HL-60 (cell line): ENCODE measurements at regions not wholly inside any gene's neighbourhood (a gene's known extent, or its start where the extent isn't known, plus 50 kb on each side); places are given as distances from the start of the nearest gene placed in this dataset.

Experiments used
- GABPA ChIP-seq: IDR thresholded peaks from 2 replicates; pipeline ENCODE4 v1.6.1; 2012; ENCODE audit warnings: low read depth
- POLR2AphosphoS5 ChIP-seq: IDR thresholded peaks from 2 replicates; pipeline ENCODE4 v1.6.1; 2012; ENCODE audit warnings: low read depth
- SPI1 ChIP-seq: IDR thresholded peaks from 2 replicates; pipeline ENCODE4 v1.6.1; 2012; ENCODE audit warnings: low read depth, mild to moderate bottlenecking, borderline replicate concordance
- TF ChIP-seq, protein P1 (sequence below): IDR thresholded peaks from 2 replicates; pipeline ENCODE4 v1.6.1; 2012; ENCODE audit warnings: low read depth; ENCODE audit not compliant: insufficient replicate concordance
- TF ChIP-seq, protein P2 (sequence below): IDR thresholded peaks from one replicate; pipeline ENCODE4 v1.5.1; 2011; ENCODE audit warnings: low read length, control low read depth, inconsistent platforms; ENCODE audit not compliant: insufficient read depth

DNA sequence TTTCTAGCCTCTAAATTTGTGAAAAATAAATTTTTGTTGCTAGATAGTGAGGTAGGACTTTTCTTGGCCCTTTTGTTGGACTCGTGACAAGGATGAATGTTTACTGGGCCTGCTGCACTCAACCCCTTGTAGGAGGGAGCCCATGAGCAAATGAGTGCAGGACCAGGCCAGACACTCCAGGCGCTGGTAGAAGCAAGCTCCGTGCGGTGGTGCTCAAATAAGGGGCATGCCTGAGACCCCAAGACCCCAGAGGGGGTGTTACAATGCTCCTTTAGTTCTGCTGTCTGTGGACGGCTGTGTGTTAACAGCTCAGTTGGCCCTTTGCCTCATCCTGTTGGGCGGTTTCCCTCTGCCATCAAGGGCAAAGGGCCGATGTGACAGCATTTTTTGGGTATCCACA is 1195.3 kb upstream of the PHF14 start:
- TF ChIP-seq, protein P1, sequence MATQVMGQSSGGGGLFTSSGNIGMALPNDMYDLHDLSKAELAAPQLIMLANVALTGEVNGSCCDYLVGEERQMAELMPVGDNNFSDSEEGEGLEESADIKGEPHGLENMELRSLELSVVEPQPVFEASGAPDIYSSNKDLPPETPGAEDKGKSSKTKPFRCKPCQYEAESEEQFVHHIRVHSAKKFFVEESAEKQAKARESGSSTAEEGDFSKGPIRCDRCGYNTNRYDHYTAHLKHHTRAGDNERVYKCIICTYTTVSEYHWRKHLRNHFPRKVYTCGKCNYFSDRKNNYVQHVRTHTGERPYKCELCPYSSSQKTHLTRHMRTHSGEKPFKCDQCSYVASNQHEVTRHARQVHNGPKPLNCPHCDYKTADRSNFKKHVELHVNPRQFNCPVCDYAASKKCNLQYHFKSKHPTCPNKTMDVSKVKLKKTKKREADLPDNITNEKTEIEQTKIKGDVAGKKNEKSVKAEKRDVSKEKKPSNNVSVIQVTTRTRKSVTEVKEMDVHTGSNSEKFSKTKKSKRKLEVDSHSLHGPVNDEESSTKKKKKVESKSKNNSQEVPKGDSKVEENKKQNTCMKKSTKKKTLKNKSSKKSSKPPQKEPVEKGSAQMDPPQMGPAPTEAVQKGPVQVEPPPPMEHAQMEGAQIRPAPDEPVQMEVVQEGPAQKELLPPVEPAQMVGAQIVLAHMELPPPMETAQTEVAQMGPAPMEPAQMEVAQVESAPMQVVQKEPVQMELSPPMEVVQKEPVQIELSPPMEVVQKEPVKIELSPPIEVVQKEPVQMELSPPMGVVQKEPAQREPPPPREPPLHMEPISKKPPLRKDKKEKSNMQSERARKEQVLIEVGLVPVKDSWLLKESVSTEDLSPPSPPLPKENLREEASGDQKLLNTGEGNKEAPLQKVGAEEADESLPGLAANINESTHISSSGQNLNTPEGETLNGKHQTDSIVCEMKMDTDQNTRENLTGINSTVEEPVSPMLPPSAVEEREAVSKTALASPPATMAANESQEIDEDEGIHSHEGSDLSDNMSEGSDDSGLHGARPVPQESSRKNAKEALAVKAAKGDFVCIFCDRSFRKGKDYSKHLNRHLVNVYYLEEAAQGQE, result no peak
- TF ChIP-seq, protein P2, sequence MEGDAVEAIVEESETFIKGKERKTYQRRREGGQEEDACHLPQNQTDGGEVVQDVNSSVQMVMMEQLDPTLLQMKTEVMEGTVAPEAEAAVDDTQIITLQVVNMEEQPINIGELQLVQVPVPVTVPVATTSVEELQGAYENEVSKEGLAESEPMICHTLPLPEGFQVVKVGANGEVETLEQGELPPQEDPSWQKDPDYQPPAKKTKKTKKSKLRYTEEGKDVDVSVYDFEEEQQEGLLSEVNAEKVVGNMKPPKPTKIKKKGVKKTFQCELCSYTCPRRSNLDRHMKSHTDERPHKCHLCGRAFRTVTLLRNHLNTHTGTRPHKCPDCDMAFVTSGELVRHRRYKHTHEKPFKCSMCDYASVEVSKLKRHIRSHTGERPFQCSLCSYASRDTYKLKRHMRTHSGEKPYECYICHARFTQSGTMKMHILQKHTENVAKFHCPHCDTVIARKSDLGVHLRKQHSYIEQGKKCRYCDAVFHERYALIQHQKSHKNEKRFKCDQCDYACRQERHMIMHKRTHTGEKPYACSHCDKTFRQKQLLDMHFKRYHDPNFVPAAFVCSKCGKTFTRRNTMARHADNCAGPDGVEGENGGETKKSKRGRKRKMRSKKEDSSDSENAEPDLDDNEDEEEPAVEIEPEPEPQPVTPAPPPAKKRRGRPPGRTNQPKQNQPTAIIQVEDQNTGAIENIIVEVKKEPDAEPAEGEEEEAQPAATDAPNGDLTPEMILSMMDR, result no peak
- TF ChIP-seq POLR2AphosphoS5 (no peak), GABPA (no peak), SPI1 (no peak)
